Occipital lobe (tissue), 1 donor: ENCODE measurements at regions not wholly inside any gene's neighbourhood (a gene's known extent, or its start where the extent isn't known, plus 50 kb on each side); places are given as distances from the start of the nearest gene placed in this dataset.

Experiments used
- DNase-seq: peaks from one replicate; lab custom pipeline; 2025; lab: John Stamatoyannopoulos, UW

DNA sequence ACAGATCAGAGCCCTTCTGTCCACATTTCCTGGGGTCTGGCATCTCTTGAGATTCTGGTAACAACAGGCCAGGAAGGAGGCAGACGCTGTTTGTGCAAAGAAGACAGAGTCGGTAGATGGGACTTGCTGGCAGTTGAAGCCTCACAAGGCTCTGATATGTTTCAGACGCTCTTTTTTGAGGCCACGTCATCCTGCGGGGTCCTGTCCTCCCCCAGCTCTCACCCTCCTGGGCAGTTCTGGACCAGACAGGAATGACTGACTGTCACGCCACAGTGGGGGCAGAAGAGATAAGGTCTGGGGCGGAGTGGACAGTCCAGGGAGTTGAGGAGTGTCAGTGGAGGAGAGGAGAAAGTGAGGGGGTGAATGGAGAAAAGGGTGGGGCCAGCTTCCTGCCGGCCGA is 87.1 kb upstream of the SULF2 start:
- DNase-seq, result no peak

DNA sequence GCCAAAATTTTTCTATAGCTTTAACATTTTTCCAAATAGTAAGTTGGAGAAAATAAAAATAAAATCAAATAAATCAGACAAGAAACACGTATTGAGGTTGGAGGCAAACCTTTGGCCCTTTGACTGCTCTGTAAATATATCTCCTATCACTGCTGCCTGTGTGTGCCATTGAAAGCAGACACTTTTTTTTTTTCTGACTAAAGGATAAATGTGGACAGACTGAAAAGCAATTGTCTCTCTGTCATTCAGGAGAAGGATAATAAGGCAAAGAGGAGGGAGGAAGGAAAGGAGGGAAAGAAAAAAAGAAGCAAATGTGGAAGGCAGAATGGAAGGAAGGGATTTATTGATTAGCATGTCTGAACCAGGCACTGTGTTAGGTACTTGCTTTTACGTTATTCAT is 85.2 kb upstream of the SULF2 start:
- no peak for DNase-seq

DNA sequence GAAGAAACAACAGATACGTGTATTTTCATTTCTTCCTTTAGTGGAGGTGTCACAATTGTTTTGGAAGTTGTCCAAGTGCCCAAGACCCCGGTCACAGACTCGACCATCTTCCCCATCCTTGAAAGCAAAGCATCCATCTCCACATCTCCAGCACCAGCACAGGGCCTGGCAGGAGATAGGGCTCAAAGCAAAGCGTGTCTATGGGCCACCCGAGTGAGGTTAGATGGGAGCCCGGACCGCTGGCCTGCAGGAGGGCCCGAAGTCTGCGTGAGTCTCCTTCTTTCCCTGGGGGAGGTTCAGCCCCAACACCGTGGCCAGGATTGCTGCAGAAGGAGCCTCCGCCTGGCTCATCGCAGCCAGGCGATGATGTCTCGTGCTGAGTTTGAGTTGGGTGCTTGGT is 83.5 kb upstream of the SULF2 start:
- no peak for DNase-seq

DNA sequence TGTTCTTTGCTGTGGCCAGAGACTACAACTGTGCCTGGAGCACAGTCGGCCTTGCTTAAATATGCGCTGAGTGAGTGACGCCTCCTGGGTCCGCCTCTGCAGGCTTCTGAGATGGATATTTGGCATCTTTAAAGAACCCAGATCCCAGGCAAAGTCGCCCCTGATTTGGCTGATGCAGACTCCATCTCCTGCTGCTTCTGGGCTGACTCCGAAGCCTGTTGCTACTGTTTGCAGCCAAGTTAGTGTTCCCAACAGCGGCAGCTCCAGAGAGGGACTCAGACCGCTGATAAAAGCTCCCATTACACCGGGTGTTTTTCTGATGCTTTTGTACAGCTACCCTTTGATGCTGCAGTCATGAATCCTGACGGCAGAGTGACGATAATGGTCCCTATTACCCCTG is 83.0 kb upstream of the SULF2 start:
- DNase-seq, result no peak

DNA sequence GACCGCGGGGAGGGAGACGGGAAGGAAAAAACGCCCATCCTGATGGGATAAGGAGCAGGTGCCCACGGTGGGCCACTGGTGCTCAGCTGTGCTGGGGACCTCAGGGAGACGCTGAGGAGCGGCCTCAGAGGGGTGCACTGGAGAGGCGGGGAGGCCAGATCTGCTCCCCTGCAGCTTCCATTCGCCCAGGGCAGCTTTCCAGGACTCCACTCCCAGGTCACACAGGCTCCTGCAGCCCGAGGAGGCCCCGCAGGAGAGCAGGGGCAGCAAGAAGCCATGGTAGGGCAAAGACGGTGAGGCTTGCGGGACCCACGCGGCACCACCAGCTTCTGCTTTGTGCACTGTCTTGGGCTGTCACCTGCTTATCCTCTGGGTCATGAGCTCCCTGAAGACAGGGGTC is 82.5 kb upstream of the SULF2 start:
- no peak for DNase-seq

DNA sequence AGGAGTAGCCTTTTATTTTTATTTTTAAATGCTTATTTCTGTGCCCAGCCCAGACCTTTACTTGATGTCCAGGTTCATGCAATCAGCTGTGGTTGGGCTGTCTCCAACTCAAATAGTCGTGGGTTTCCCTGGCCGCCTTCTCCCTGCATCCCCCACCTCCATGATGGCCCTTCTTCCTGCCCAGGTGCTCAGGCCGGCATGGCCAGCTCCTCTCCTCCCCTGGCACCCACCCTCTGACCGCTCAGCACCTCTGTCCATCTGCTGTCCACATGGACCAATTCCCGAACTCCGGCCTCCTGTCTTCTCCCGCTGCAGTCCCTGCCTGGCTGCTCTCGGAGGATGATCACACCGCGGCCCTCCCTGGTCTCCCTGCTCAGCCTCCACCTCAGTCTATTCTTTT is 81.2 kb upstream of the SULF2 start:
- DNase-seq, result no peak

DNA sequence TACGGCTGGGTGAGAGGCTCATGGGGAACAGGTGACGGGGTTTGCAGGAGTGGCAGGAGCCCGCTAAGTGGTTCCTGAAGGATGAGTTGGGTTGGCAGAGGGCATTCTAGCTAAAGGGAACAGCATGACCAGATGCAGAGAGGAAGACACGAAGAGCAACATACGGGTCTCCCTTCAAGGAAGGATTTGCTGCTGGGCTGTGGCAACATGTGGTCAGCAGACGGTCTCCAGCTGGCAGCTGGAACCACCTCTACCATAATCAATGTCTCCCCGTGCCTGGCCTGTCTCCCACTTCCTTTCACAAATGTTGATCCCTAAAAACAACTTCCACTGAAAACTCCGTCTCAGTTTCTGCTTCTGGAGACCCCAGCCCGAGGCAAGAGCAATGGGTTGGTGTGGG is 80.6 kb upstream of the SULF2 start:
- no peak for DNase-seq

DNA sequence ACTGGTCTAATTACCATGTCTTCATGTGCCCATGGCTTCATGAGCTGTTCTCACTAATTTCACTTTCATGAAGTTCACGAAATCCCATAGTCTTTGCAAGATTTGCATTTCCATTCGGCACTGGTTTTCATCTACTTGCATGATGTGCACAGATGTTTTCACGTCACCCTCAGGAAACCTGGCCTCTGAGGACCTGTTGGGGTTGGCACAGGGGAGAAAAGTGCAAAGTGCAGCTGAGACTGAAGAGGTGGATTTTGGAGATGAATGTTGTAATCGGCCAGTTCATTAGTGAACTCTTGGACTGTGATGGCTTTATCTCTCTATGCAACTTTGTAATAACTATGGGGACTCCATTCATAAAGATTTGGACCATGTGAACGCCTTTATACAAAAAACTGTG is 80.2 kb upstream of the SULF2 start:
- no peak for DNase-seq

DNA sequence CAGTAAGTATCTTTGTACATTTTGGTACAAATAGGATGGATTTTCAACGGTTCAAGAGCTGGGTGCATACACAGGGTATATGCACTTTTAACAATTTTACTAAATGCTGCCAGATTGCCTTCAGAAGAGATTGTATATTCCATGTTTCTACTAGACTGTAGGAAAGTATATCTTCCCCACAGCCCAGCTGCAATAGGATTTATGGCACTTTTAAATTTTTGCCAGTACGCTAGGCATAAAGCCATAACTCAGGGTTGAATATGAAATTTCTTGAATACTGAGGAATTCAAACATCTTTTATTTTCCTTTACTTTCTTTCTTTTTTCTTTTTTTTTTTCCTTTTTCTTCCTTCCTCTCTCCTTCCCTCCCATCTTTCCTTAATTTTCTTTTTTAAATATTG is 78.7 kb upstream of the SULF2 start:
- DNase-seq, result no peak

DNA sequence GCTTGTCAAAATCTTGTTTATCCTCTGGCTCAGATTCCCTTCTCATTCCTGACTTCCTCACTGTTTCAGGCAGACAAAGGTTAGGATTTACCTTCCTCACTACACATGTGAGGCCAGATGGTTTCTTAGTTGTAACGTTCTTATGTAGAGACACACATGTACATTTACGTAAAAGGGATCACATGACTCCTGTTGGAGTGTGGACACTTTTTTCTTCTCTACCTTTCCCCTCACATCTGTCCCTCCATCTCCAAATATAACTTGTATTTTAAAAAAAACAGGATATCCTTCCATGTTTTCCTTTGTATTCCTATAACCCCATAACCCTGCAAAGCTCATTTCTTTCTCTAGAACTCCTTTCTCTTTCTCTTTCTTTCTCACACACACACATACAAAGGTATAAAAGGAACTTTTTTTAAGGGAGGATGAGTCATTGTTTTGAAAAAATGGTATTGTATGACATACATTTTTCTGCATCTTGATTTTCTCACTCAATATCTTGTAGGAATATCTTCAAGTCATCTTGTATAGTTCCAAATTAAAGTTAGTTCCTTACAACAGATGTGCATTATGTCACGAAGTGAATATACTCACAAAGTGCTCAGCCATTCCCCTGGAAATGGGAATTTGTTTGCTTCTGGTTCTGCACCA is 78.2 kb upstream of the SULF2 start:
- no peak for DNase-seq

DNA sequence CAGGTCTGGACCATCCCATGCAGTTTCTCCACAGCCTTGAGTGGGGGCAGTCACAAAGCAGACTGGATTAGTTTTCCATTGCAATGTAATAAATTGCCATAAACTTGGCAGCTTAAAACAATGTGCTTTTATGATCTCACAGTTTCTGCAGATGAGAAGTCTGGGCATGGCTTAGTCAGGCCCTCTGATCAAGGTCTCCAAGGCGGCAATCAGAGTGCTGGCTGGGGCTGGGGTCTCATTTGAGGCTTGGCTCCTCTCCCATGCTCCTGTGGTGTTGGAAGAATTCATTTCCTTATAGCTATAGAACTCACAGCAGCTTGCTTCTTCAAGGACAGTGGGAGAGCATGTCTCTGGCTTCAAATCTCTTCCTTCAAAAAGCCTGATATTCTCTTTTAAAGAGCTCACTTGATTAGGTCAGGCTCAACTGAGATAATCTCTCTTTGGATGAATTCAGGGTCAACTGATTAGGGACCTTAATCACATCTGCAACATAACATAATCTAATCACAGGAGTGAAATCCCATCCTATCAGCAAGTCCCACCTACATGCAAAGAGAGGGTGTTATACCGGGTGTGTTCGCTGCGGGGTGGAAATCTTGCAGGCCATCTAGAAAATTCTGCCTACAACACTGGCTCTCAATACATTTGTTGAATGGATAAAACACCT is 77.4 kb upstream of the SULF2 start:
- no peak for DNase-seq

DNA sequence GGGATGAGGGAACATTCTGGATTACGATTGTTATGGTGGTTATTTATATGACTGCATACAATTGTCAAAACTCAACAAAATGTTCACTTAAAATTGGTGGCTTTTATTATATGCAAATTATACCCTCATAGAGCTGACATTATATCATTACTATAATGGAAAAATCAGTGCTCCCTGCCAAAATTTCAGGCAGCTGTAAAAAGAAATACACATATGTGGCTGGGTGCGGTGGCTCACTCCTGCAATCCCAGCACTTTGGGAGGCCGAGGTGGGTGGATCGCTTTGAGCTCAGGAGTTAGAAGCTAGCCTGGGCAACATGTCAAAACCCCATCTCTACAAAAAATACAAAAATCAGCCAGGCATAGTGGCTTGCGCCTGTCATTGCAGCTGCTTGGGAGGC is 75.8 kb upstream of the SULF2 start:
- no peak for DNase-seq

DNA sequence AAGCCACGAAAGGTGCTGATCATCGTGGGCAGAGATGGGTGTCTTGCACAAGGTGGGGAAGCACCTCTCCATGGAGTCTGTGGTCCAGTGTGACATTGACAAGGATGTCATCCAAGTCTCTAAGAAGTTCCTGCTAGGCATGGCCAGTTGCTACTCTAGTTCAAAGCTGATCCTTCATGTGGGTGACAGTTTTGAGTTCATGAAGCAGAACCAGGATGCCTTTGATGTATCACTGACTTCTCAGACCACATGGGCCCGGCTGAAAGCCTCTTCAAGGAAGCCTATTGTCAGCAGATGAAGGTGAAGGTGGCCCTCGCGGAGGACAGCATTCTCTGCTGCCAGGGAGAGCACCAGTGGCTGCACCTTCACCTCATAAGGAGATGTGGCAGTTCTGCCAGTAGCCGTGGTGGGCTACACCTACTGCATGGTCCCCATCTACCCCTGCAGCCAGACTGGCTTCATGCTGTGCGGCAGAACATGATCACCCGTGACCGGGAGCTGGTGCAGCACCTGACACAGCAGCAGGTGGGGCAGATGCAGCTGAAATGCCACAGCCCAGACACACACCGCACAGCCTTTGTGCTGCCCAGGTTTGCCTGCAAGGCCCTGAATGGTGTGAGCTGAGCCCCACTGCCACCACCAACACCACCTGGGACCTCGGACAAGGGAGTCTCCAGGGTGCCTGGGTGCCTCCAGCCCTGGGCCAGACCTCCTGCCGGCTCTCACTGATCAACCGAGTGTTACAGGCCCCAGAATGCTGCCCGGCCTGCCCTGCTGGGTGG is 75.0 kb upstream of the SULF2 start:
- no peak for DNase-seq

DNA sequence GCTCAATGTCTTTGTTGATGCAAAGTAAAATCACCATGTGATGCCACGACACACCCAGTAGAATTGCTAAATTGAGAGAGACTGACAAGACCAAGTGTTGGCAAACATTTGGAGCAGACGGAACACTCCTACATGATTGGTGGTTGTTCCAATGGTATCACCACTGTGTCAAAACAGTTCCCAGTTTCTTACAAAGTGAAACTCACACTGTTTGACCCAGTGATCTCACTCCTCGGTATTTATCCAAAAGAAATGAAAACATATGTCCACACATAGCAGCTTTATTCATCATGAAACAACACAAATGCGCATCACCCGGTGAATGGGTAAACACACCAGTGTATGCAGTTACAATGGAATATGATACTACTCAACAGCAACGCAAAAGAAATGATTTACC is 74.0 kb upstream of the SULF2 start:
- no peak for DNase-seq

DNA sequence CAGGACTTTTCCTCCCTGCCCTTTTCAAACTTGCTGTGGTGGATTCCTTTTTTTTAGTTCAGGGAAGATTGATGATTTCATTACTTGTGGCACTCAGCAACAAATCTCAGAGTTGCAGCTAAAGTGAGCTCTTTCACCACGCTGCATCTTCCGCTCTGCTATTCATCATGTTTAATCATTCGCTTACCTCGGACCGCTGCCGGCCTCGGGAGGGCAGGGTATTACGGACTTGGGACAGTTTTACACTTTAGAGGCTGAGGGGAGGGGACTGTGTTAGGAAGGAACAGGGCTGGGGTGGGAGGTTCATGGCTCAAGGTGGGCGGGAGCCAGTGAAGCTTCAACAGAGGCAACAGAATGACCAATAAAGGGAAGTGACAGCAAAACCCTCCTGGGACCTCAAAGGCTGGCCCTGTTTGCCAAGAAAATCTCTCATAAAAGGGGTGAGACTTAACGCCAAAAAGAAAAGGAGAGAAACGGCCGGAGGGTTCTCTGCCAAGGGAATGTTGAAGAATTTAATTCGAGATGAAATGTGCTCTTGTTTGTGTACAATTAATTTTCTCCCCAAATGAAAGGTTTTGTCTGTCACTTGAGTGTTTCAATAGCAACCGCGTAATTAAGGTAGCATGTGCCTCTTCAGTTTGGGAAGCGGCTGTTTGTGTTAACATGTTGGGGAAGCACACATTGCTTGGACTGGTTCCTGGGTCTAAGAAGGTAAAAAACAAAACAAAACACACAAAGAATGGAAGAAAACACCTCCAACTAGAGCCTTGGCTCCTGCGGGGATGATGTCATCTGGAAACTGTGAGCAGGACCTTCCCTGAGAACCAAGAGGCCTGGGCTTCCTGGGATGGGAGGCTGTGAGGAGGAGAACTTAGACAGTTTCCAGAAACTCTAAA is 72.5 kb upstream of the SULF2 start:
- no peak for DNase-seq

DNA sequence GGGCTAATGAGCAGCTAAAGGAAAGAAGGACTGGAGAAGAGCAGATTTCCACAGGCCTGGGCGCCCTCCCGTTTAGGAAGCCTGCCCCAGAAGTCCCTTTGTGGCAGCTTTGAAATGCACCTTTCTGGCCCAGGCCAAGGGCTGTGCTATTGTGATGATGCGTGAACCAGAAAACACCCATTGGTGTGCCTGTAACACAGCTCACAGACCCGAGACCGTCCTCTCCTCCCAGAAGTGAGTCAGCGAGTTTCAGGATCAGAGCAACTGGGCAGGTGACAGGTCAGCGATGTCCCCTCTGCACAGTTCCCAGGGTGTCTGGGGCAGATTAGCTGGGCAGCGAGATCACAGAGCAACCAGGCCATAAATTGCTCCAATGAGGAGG is 71.9 kb upstream of the SULF2 start:
- no peak for DNase-seq

DNA sequence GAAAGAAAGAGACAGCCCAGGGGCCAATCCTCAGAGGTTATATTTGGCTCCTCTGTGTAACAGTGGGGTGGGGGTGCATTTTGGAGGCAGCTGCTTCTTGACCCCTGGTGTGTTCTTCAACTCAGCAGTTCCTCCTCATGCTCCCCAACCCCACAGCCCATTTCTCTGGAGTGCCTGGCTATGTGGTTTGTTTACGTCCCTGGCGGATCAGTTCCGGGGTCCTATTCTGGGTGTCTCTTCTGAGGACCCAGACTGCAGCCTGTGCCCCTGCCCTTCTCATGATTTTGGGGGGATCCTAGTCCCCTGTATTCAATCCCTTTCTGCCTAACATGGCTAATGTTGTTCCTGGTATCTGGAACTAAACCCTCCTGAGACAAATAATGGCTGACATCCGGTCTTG is 70.5 kb upstream of the SULF2 start:
- DNase-seq, result no peak

DNA sequence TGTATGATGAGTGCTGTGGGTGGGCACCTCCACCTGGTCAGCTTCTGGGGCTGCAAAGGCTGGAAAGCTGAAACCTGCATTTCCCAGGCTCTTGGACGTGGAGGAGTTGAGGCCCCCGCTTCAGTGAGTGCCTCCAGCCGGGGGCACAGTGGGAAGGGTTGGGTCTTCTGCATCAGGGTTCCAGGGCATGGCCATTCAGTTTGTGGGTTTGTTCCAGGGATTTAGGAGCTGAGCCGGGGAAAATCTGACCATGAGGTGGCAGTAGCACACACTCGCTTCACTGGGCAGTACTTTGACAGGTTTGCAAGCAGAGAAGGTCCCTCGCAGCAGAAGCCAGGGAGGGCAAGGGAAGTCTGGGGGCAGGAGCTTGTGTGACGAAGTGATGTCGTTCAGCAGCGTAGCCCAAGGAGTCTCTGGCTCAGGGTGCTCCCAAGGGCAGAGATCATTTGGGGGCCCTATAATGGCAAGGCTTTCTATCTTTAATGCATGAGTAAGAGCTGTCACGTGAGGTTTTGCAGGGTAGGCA is 69.5 kb upstream of the SULF2 start:
- no peak for DNase-seq

DNA sequence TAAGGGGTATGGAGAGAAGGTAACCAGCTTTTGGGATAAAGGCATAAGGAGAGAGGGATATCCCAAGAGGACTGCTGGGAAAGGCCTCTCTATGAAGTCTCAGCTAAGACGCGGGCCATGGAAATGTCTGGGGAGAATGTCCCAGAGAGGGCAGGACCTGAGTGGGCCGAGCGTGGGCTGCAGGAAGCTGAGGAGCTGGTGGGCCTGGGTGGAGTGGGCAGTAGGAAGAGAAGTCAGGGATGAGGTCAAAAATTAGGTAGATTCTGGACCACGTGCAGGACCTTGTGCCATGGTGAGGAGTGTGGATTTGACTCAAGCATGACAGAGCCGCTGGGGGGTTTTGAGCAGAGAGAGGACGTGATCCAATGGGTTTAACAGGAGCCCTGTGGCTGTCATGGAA is 66.5 kb upstream of the SULF2 start:
- DNase-seq, result no peak

DNA sequence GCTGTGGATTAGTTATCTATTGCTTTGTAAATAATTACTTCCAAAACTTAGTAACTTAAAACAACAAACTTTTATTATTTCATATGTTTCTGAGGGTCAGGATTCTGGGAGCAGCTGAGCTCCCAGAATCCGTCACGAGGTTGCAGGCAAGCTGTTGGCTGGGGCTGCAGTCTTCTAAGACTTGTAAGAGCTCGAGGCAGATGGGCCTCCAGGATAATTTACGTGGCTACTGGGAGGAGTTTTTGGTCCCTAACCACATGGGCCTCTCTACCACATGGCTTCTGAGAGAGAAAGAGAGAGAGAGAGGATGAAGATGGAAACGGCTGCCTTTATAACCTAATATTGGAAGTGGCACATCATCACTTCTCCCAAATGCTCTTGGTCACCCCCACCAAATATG is 64.9 kb upstream of the SULF2 start:
- no peak for DNase-seq

DNA sequence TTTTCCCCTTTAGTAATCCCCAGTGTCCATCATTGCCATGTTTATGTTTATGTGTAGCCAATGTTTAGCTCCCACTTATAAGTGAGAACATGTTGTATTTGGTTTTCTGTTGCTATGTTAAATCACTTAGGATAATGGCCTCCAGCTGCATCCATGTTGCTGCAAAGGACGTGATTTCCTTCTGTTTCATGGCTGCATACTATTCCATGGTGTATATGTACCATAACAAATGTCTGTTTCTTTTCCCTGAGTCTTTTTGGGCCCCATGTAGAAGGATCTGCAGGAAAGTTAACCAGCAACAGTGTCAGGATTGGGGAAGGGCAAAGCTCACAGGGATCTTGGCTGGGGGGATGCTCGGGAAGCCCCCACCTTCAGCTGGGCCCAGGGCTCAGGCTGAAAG is 64.3 kb upstream of the SULF2 start:
- DNase-seq, result no peak

DNA sequence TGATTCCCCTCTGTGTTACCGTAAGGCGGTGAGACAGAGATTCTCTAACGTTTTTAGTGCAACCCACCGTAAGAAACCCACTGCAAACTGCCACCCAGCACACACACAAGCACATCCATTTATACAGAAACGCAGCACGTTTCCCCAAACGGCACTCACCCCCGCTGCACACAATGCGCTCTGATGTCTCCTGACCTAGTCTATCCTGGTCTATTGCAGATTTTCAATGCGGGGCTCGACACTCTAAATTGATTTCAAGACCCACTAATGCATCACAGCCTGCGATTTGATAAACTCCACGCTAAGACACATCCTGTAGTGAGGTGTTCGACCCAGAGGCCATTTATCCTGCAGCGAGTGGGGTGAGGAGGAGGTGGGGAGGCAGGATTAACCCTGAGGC is 63.7 kb upstream of the SULF2 start:
- no peak for DNase-seq
